ENCODE measurements at regions not wholly inside any gene's neighbourhood (a gene's known extent, or its start where the extent isn't known, plus 50 kb on each side); places are given as distances from the start of the nearest gene placed in this dataset.

GRCh38 chr13:97798836-97799235 is 154.6 kb upstream of the IPO5 start:
- no peak for TF ChIP-seq CTCF (IDR thresholded peaks at IDR 0.05; ENCODE audit: low read length)
- no peak for TF ChIP-seq EZH2 (IDR thresholded peaks at IDR 0.05; ENCODE audit: borderline replicate concordance, low read length)

Measured in OCI-LY1 (cell line).